HG03060 (cell line): ENCODE measurements at regions not wholly inside any gene's neighbourhood (a gene's known extent, or its start where the extent isn't known, plus 50 kb on each side); places are given as distances from the start of the nearest gene placed in this dataset.

Source experiments
- ATAC-seq: cut with Tn5 transposase; IDR thresholded peaks from one replicate; pipeline ENCODE4 v1.9.1; 2021; ENCODE audit warnings: low read depth, moderate number of reproducible peaks; ENCODE audit not compliant: unreplicated experiment

- no peak for ATAC-seq
Observed at GRCh38 chr6:164150232-164150631, 735.7 kb downstream of the QKI start.

- ATAC-seq = no peak
Observed at GRCh38 chr6:164148788-164149187, 734.3 kb downstream of the QKI start.

- ATAC-seq = no peak
Observed at GRCh38 chr6:164144316-164144715, 729.8 kb downstream of the QKI start.

GRCh38 chr6:164142322-164142721, 727.8 kb downstream of the QKI start:
- ATAC-seq = no peak

GRCh38 chr6:164135511-164136132, 721.1 kb downstream of the QKI start:
- ATAC-seq = no peak

- no peak for ATAC-seq
Observed at GRCh38 chr6:164133095-164133494, 718.6 kb downstream of the QKI start.

- ATAC-seq = no peak
Observed at GRCh38 chr6:164130585-164130984, 716.1 kb downstream of the QKI start.

GRCh38 chr6:164130151-164130550, 715.6 kb downstream of the QKI start:
- no peak for ATAC-seq

GRCh38 chr6:164129218-164129617, 714.7 kb downstream of the QKI start:
- no peak for ATAC-seq

GRCh38 chr6:164128101-164128500, 713.6 kb downstream of the QKI start:
- no peak for ATAC-seq

- no peak for ATAC-seq
Observed at GRCh38 chr6:164124986-164125385, 710.5 kb downstream of the QKI start.

GRCh38 chr6:164124473-164124872, 710.0 kb downstream of the QKI start:
- no peak for ATAC-seq

- no peak for ATAC-seq
Observed at GRCh38 chr6:164122109-164122508, 707.6 kb downstream of the QKI start.

- no peak for ATAC-seq
Observed at GRCh38 chr6:164121527-164121926, 707.0 kb downstream of the QKI start.

GRCh38 chr6:164114651-164115050, 700.1 kb downstream of the QKI start:
- no peak for ATAC-seq

GRCh38 chr6:164114051-164114450, 699.5 kb downstream of the QKI start:
- ATAC-seq = no peak

- no peak for ATAC-seq
Observed at GRCh38 chr6:164113637-164114036, 699.1 kb downstream of the QKI start.

- ATAC-seq = no peak
Observed at GRCh38 chr6:164109770-164110140, 695.2 kb downstream of the QKI start.

GRCh38 chr6:164108869-164109769, 694.6 kb downstream of the QKI start:
- peak; percentile 45 for ATAC-seq

- ATAC-seq = no peak
Observed at GRCh38 chr6:164108092-164108491, 693.6 kb downstream of the QKI start.

- no peak for ATAC-seq
Observed at GRCh38 chr6:164107297-164107995, 692.9 kb downstream of the QKI start.
